Keratinocyte (primary cell): ENCODE measurements at regions not wholly inside any gene's neighbourhood (a gene's known extent, or its start where the extent isn't known, plus 50 kb on each side); places are given as distances from the start of the nearest gene placed in this dataset.

Experiments
- DNase-seq: peaks from one replicate; pipeline ENCODE4 v3.0.0-alpha.2; 2011; ENCODE audit warnings: low read depth, missing footprints, low spot score
- FAIRE-seq: peaks from 2 replicates; lab custom pipeline; 2011; peaks lifted over from hg19 to GRCh38; lab: Jason Lieb, UNC
- H2AFZ ChIP-seq: 2 replicates; pipeline ENCODE4 v1.6.0; 2012; ENCODE audit warnings: low read length, control low read depth, inconsistent platforms; ENCODE audit not compliant: control insufficient read depth
- H3K27ac ChIP-seq: 2 replicates; pipeline ENCODE4 v1.5.1; 2011; ENCODE audit warnings: low read length; ENCODE audit not compliant: control insufficient read depth, insufficient read depth
- H3K27me3 ChIP-seq: 3 replicates; pipeline ENCODE4 v1.6.0; 2011; ENCODE audit warnings: low read length; ENCODE audit not compliant: control insufficient read depth, insufficient read depth; ENCODE audit errors: extremely low read depth
- H3K36me3 ChIP-seq, 2 experiments: 2 replicates in 1 of 2; 3 replicates in 1 of 2; pipeline ENCODE4 v1.5.1; 2011; ENCODE audit warnings: low read length in 2 of 2, mild to moderate bottlenecking in 1 of 2; ENCODE audit not compliant: control insufficient read depth in 2 of 2, insufficient read depth in 2 of 2; ENCODE audit errors: extremely low read depth in 1 of 2
- H3K4me1 ChIP-seq: 3 replicates; pipeline ENCODE4 v1.5.1; 2011; ENCODE audit warnings: low read length; ENCODE audit not compliant: control insufficient read depth, insufficient read depth; ENCODE audit errors: extremely low read depth
- H3K4me2 ChIP-seq: 3 replicates; pipeline ENCODE4 v1.6.0; 2011; ENCODE audit warnings: low read depth, low read length; ENCODE audit not compliant: control insufficient read depth, insufficient read depth; ENCODE audit errors: extremely low read depth
- H3K4me3 ChIP-seq, 3 experiments: fragments of 200-600 bp in 1 of 3; sonication (generic) in 1 of 3; 2 replicates in 2 of 3; 3 replicates in 1 of 3; pipeline ENCODE4 v1.5.1; 2011 to 2016; ENCODE audit warnings: low read length in 3 of 3, mild to moderate bottlenecking in 3 of 3, control low read depth in 2 of 3, inconsistent platforms in 1 of 3, low read depth in 1 of 3, mixed read lengths in 1 of 3, mixed run types in 1 of 3, moderate library complexity in 1 of 3; ENCODE audit not compliant: control insufficient read depth in 2 of 3, insufficient read depth in 2 of 3; ENCODE audit errors: extremely low read depth in 1 of 3
- H3K79me2 ChIP-seq: 2 replicates; pipeline ENCODE4 v1.6.0; 2012; ENCODE audit warnings: low read length; ENCODE audit not compliant: control insufficient read depth, insufficient read depth
- H3K9ac ChIP-seq: 3 replicates; pipeline ENCODE4 v1.6.0; 2011; ENCODE audit warnings: low read length; ENCODE audit not compliant: control insufficient read depth, insufficient read depth; ENCODE audit errors: extremely low read depth
- H3K9me1 ChIP-seq: 3 replicates; pipeline ENCODE4 v1.6.0; 2011; ENCODE audit warnings: low read length; ENCODE audit not compliant: control insufficient read depth, insufficient read depth; ENCODE audit errors: extremely low read depth
- H3K9me3 ChIP-seq: 2 replicates; pipeline ENCODE4 v1.5.1; 2012; ENCODE audit warnings: low read depth, low read length; ENCODE audit not compliant: control insufficient read depth
- H4K20me1 ChIP-seq: 3 replicates; pipeline ENCODE4 v1.6.0; 2011; ENCODE audit warnings: low read length; ENCODE audit not compliant: control insufficient read depth, insufficient read depth; ENCODE audit errors: extremely low read depth
- EZH2 ChIP-seq: IDR thresholded peaks from one replicate; pipeline ENCODE4 v1.6.1; 2012; ENCODE audit warnings: inconsistent platforms, mild to moderate bottlenecking, low read length, moderate library complexity
- dilution Hi-C: fragments of 300-500 bp; cut with MboI; formaldehyde crosslinking; loops from one replicate; pipeline ENCODE4 v1.7.0; 2020; ENCODE audit warnings: low sequenced_read_pairs; ENCODE audit not compliant: extremely low pct_ligation_motif_present
- TF ChIP-seq, protein P1 (sequence below), 3 experiments: IDR thresholded peaks in 1 of 3; conservative IDR thresholded peaks in 1 of 3; optimal IDR thresholded peaks in 1 of 3; 2 replicates in 2 of 3; 3 replicates in 1 of 3; pipeline versions ENCODE3 to v1.5.1; 2011; ENCODE audit warnings: low read length in 3 of 3, mild to moderate bottlenecking in 3 of 3, moderate library complexity in 2 of 3, control low read depth in 1 of 3, inconsistent platforms in 1 of 3; ENCODE audit not compliant: insufficient read depth in 2 of 3; ENCODE audit errors: extremely low read depth in 1 of 3

DNA sequence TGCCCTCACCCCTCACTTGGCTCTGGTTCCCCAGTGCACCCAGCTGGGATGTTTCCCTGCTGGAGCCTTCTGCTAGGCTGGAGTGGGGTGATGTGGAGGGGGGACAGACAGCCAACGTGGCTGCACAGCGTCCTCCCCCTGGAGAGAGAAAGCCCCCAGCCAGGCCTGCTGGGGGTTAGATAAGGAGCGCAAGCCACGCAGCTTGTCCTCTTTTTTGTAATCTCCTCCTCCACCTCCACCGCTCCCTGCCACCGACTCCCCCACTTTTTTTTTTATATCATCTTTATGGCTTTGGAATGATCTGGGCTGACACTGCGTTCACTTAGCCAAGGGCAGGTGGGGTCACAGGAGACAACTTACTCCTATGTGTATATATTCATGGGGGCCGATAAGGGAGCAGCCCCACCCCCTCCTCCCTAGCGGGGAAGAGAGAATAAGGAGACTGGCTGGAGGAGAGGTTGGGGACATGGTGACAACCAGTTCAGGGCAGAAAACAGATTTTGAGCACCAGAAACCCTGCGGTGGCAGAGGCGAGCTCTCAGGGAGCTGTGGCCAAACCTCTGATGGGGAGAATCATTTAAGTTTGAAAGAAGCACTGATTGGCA lies 169.9 kb upstream of the LHX5 start:
- H3K9me1 ChIP-seq = no peaks in the 10 kb centered on the region
- H3K79me2 ChIP-seq = no peaks in the 10 kb centered on the region
- H3K27me3 ChIP-seq = no peaks in the 10 kb centered on the region
- dilution Hi-C loops = no loop called here
- TF ChIP-seq, protein P1, sequence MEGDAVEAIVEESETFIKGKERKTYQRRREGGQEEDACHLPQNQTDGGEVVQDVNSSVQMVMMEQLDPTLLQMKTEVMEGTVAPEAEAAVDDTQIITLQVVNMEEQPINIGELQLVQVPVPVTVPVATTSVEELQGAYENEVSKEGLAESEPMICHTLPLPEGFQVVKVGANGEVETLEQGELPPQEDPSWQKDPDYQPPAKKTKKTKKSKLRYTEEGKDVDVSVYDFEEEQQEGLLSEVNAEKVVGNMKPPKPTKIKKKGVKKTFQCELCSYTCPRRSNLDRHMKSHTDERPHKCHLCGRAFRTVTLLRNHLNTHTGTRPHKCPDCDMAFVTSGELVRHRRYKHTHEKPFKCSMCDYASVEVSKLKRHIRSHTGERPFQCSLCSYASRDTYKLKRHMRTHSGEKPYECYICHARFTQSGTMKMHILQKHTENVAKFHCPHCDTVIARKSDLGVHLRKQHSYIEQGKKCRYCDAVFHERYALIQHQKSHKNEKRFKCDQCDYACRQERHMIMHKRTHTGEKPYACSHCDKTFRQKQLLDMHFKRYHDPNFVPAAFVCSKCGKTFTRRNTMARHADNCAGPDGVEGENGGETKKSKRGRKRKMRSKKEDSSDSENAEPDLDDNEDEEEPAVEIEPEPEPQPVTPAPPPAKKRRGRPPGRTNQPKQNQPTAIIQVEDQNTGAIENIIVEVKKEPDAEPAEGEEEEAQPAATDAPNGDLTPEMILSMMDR (optimal IDR thresholded peaks at IDR 0.05 in 1 of 3, IDR thresholded peaks at IDR 0.05 in 1 of 3, conservative IDR thresholded peaks at IDR 0.05 in 1 of 3; ENCODE audit: extremely low read depth in 1 of 3, insufficient read depth in 2 of 3, low read length in 3 of 3) = no peak
- no peak for TF ChIP-seq EZH2
- DNase-seq (no peak), FAIRE-seq (no peak)
- H4K20me1 ChIP-seq = no peaks in the 10 kb centered on the region
- no peak overlapping the region for H3K9ac ChIP-seq
- no peaks in the 10 kb centered on the region for H3K36me3 ChIP-seq
- no peak overlapping the region for H3K27ac ChIP-seq
- no peak overlapping the region for H2AFZ ChIP-seq
- no peak overlapping the region for H3K4me3 ChIP-seq
- no peaks in the 10 kb centered on the region for H3K4me1 ChIP-seq
- no peak overlapping the region for H3K4me2 ChIP-seq
- no peaks in the 10 kb centered on the region for H3K9me3 ChIP-seq

DNA sequence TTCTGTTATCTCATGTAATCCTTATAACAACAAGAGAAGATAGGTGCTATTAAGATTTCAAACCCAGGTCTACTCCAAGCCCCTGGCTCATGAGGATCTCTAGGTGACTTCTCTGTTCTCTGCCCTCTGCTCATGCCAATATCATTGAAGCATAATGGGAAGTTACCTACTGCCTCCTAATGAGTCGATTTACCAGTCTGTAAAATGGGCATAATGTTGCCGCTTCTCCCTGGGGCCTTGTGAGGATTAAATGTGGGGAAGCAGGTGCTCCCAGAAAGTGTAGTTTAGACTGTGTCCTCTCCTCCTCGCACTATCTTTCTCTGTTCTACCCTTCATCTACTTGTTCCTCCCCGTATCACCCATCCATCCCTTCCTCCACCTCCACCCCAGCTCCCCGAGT lies 169.2 kb upstream of the LHX5 start:
- dilution Hi-C loops = no loop called here
- no peak for FAIRE-seq
- H3K9ac ChIP-seq = no peak overlapping the region
- no peak for DNase-seq
- H3K27me3 ChIP-seq = no peaks in the 10 kb centered on the region
- no peaks in the 10 kb centered on the region for H3K4me1 ChIP-seq
- H3K4me3 ChIP-seq = no peak overlapping the region
- H3K9me3 ChIP-seq = no peaks in the 10 kb centered on the region
- H3K79me2 ChIP-seq = no peaks in the 10 kb centered on the region
- TF ChIP-seq EZH2 = no peak
- TF ChIP-seq, protein P1 (optimal IDR thresholded peaks at IDR 0.05 in 1 of 3, IDR thresholded peaks at IDR 0.05 in 1 of 3, conservative IDR thresholded peaks at IDR 0.05 in 1 of 3; ENCODE audit: extremely low read depth in 1 of 3, insufficient read depth in 2 of 3, low read length in 3 of 3) = no peak
- H4K20me1 ChIP-seq = no peaks in the 10 kb centered on the region
- H3K9me1 ChIP-seq = no peaks in the 10 kb centered on the region
- H3K27ac ChIP-seq = no peak overlapping the region
- no peak overlapping the region for H3K4me2 ChIP-seq
- H2AFZ ChIP-seq = no peak overlapping the region
- H3K36me3 ChIP-seq = no peaks in the 10 kb centered on the region
